Parathyroid adenoma (tissue), 2 donors: ENCODE measurements at regions not wholly inside any gene's neighbourhood (a gene's known extent, or its start where the extent isn't known, plus 50 kb on each side); places are given as distances from the start of the nearest gene placed in this dataset.

Source experiments
- H2AFZ ChIP-seq: fragments of 300-600 bp; sonication (generic); one replicate; pipeline ENCODE4 v1.7.0; 2017; ENCODE audit warnings: antibody characterized with exemption, mild to moderate bottlenecking
- H3K27ac ChIP-seq: fragments of 300-600 bp; sonication (generic); one replicate; pipeline ENCODE4 v1.7.0; 2017
- H3K27me3 ChIP-seq: fragments of 300-600 bp; sonication (generic); one replicate; pipeline ENCODE4 v1.7.0; 2017; ENCODE audit warnings: low read length; ENCODE audit not compliant: control insufficient read depth, insufficient read depth
- H3K36me3 ChIP-seq: fragments of 300-600 bp; sonication (generic); one replicate; pipeline ENCODE4 v1.7.0; 2017; ENCODE audit warnings: low read length; ENCODE audit not compliant: control insufficient read depth, insufficient read depth
- H3K4me1 ChIP-seq: fragments of 300-600 bp; sonication (generic); one replicate; pipeline ENCODE4 v1.7.0; 2017; ENCODE audit warnings: control low read depth
- H3K4me2 ChIP-seq: fragments of 300-600 bp; sonication (generic); one replicate; pipeline ENCODE4 v1.7.0; 2017; ENCODE audit warnings: low read length
- H3K4me3 ChIP-seq: fragments of 300-600 bp; sonication (generic); one replicate; pipeline ENCODE4 v1.7.0; 2017; ENCODE audit warnings: low read depth, low read length
- H3K79me2 ChIP-seq: fragments of 300-600 bp; sonication (generic); one replicate; pipeline ENCODE4 v1.7.0; 2017; ENCODE audit warnings: control low read depth
- H3K9ac ChIP-seq: fragments of 300-600 bp; sonication (generic); one replicate; pipeline ENCODE4 v1.7.0; 2017; ENCODE audit warnings: mild to moderate bottlenecking
- H3K9me3 ChIP-seq: fragments of 300-600 bp; sonication (generic); one replicate; pipeline ENCODE4 v1.7.0; 2017; ENCODE audit warnings: low read length; ENCODE audit not compliant: control insufficient read depth
- TF ChIP-seq, protein P1 (sequence below): fragments of 300-600 bp; sonication (generic); IDR thresholded peaks from one replicate; pipeline ENCODE4 v1.7.0; 2017; ENCODE audit warnings: antibody characterized with exemption, mild to moderate bottlenecking
- donor health status: primary hyperparathyroidism.

- Histone ChIP-seq H3K79me2 (no peaks in the 10 kb centered on the region), H3K36me3 (no peaks in the 10 kb centered on the region), H3K9me3 (no peaks in the 10 kb centered on the region), H3K9ac (no peak overlapping the region), H3K27me3 (no peaks in the 10 kb centered on the region), H3K4me2 (no peak overlapping the region), H3K4me3 (no peak overlapping the region), H3K4me1 (no peaks in the 10 kb centered on the region), H2AFZ (no peak overlapping the region), H3K27ac (no peak overlapping the region)
- TF ChIP-seq, protein P1, sequence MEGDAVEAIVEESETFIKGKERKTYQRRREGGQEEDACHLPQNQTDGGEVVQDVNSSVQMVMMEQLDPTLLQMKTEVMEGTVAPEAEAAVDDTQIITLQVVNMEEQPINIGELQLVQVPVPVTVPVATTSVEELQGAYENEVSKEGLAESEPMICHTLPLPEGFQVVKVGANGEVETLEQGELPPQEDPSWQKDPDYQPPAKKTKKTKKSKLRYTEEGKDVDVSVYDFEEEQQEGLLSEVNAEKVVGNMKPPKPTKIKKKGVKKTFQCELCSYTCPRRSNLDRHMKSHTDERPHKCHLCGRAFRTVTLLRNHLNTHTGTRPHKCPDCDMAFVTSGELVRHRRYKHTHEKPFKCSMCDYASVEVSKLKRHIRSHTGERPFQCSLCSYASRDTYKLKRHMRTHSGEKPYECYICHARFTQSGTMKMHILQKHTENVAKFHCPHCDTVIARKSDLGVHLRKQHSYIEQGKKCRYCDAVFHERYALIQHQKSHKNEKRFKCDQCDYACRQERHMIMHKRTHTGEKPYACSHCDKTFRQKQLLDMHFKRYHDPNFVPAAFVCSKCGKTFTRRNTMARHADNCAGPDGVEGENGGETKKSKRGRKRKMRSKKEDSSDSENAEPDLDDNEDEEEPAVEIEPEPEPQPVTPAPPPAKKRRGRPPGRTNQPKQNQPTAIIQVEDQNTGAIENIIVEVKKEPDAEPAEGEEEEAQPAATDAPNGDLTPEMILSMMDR = no peak
Observed at GRCh38 chr12:42639556-42639955, 50.0 kb upstream of the PRICKLE1 start.
